HEK293 (cell line): ENCODE measurements at regions not wholly inside any gene's neighbourhood (a gene's known extent, or its start where the extent isn't known, plus 50 kb on each side); places are given as distances from the start of the nearest gene placed in this dataset.

Experiments
- CTCF ChIA-PET: fragments of 350-600 bp; formaldehyde crosslinking; extraction: SDS; loops from one replicate; lab custom pipeline; 2021; ENCODE audit warnings: antibody characterized with exemption; lab: Yijun Ruan, JAX
- POLR2A ChIA-PET: fragments of 300-600 bp; formaldehyde crosslinking; extraction: SDS; loops from one replicate; lab custom pipeline; 2020; ENCODE audit warnings: antibody characterized with exemption, inconsistent platforms; lab: Yijun Ruan, JAX
- H3K27ac ChIP-seq: fragments of 200-500 bp; sonication (Bioruptor generic); 2 replicates; pipeline ENCODE4 v1.5.1; 2014; ENCODE audit warnings: low read depth, low read length, control low read depth, inconsistent platforms; ENCODE audit errors: extremely low read depth
- H3K36me3 ChIP-seq, 2 experiments: fragments of 200-500 bp in 1 of 2; sonication (Bioruptor generic) in 1 of 2; 1 replicate in 1 of 2; 2 replicates in 1 of 2; pipeline ENCODE4 v1.5.1; 2014 to 2017; ENCODE audit warnings: inconsistent platforms in 2 of 2, low read length in 2 of 2; ENCODE audit not compliant: control insufficient read depth in 2 of 2, insufficient read depth in 1 of 2
- H3K4me1 ChIP-seq: fragments of 200-500 bp; sonication (Bioruptor generic); 2 replicates; pipeline ENCODE4 v1.5.1; 2014; ENCODE audit warnings: mild to moderate bottlenecking, low read length, inconsistent platforms; ENCODE audit not compliant: control insufficient read depth, insufficient read depth
- H3K4me3 ChIP-seq: 2 replicates; pipeline ENCODE4 v1.5.1; 2011; ENCODE audit warnings: low read depth, mild to moderate bottlenecking, control low read depth, low read length, moderate library complexity
- H3K9me3 ChIP-seq: fragments of 200-500 bp; sonication (Bioruptor generic); 2 replicates; pipeline ENCODE4 v1.5.1; 2014; ENCODE audit warnings: low read depth, low read length, inconsistent platforms; ENCODE audit not compliant: control insufficient read depth, insufficient read depth
- AEBP2 ChIP-seq: fragments of 450-650 bp; formaldehyde crosslinking; IDR thresholded peaks from 2 replicates; pipeline ENCODE4 v1.5.1; 2016; ENCODE audit warnings: missing biosample characterization, missing genetic modification characterization, borderline replicate concordance
- FEZF1 ChIP-seq: fragments of 450-650 bp; formaldehyde crosslinking; IDR thresholded peaks from 2 replicates; pipeline ENCODE4 v1.5.1; 2016; ENCODE audit warnings: missing biosample characterization, missing genetic modification characterization
- PRDM2 ChIP-seq: fragments of 450-650 bp; formaldehyde crosslinking; IDR thresholded peaks from 2 replicates; pipeline ENCODE4 v1.5.1; 2016; ENCODE audit warnings: missing biosample characterization, missing genetic modification characterization, borderline replicate concordance
- ZNF24 ChIP-seq: fragments of 450-650 bp; formaldehyde crosslinking; IDR thresholded peaks from 2 replicates; pipeline ENCODE4 v1.5.1; 2016; ENCODE audit warnings: missing biosample characterization, missing genetic modification characterization
- ZNF366 ChIP-seq: fragments of 450-650 bp; formaldehyde crosslinking; conservative IDR thresholded peaks from 2 replicates; pipeline ENCODE4 v1.5.1; 2016; ENCODE audit warnings: missing biosample characterization, missing genetic modification characterization
- ZNF423 ChIP-seq: fragments of 450-650 bp; formaldehyde crosslinking; IDR thresholded peaks from 2 replicates; pipeline ENCODE4 v1.5.1; 2016; ENCODE audit warnings: missing biosample characterization, missing genetic modification characterization
- ZNF449 ChIP-seq: fragments of 450-650 bp; formaldehyde crosslinking; IDR thresholded peaks from 2 replicates; pipeline ENCODE4 v1.5.1; 2017; ENCODE audit warnings: missing biosample characterization, mild to moderate bottlenecking, missing genetic modification characterization, moderate library complexity
- TF ChIP-seq, protein P1 (sequence below): fragments of 450-650 bp; formaldehyde crosslinking; IDR thresholded peaks from 2 replicates; pipeline ENCODE4 v1.5.1; 2017; ENCODE audit warnings: missing biosample characterization, missing genetic modification characterization

DNA sequence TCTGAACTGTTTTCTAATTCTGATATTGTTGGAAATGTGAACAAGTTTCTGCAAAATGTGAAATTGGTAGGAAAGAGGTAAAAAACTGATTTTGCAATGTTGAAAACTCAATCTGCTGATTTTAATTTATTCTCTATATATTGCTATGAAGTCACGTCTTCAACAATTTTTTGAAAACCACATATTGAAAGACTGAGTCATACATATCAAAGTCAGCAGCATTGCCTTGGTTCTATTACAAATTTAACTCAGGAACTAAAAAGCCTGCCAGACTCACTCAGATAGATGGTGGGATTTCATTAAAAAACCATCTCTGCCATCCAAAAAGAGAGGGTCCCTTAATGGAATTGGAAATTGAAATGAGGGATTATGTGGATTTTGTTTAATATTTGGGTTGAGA, 351.4 kb downstream of the CNTN3 start:
- CTCF ChIA-PET = no interaction called here

More for the DNA sequence above, 351.4 kb downstream of the CNTN3 start:
- H3K4me1 ChIP-seq = no peaks in the 10 kb centered on the region
- H3K36me3 ChIP-seq = no peaks in the 10 kb centered on the region
- no peak overlapping the region for H3K4me3 ChIP-seq
- H3K9me3 ChIP-seq = no peaks in the 10 kb centered on the region
- POLR2A ChIA-PET = no interaction called here
- no peak overlapping the region for H3K27ac ChIP-seq
- no peak for TF ChIP-seq ZNF366
- TF ChIP-seq ZNF24 = no peak
- no peak for TF ChIP-seq ZNF423
- TF ChIP-seq FEZF1 (tag by site-specific recombination) = no peak
- TF ChIP-seq AEBP2 = no peak
- TF ChIP-seq, protein P1, sequence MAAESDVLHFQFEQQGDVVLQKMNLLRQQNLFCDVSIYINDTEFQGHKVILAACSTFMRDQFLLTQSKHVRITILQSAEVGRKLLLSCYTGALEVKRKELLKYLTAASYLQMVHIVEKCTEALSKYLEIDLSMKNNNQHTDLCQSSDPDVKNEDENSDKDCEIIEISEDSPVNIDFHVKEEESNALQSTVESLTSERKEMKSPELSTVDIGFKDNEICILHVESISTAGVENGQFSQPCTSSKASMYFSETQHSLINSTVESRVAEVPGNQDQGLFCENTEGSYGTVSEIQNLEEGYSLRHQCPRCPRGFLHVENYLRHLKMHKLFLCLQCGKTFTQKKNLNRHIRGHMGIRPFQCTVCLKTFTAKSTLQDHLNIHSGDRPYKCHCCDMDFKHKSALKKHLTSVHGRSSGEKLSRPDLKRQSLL = no peak
- no peak for TF ChIP-seq PRDM2 (tag by site-specific recombination)
- no peak for TF ChIP-seq ZNF449 (tag by site-specific recombination)
